Gastroesophageal sphincter (tissue), 4 donors: ENCODE measurements at regions not wholly inside any gene's neighbourhood (a gene's known extent, or its start where the extent isn't known, plus 50 kb on each side); places are given as distances from the start of the nearest gene placed in this dataset.
"Not testable (repeated sequence)": the region's sequence is repeated elsewhere in the genome, so short reads cannot be mapped to it uniquely, and the experiment has no call there.

ENCODE experiments used
- ATAC-seq: fragments of 150-250 bp; one replicate; pipeline ENCODE4 v1.9.1; 2016; ENCODE audit warnings: mild to moderate bottlenecking, moderate library complexity
- H3K27ac ChIP-seq, 4 donors: fragments of 200-600 bp; sonication (generic) in 3 of 4; 1 replicate in 3 of 4; 2 replicates in 1 of 4; pipeline ENCODE4 v1.5.1; 2016 to 2019
- H3K27me3 ChIP-seq: fragments of 200-600 bp; sonication (generic); one replicate; pipeline ENCODE4 v1.5.1; 2019
- H3K36me3 ChIP-seq, 2 donors: fragments of 200-600 bp; sonication (generic); one replicate each; pipeline ENCODE4 v1.5.1; 2019; ENCODE audit warnings: control low read depth in 1 of 2
- H3K4me1 ChIP-seq, 3 donors: fragments of 200-600 bp; sonication (generic); 1 replicate in 2 of 3; 2 replicates in 1 of 3; pipeline ENCODE4 v1.5.1; 2016 to 2019; ENCODE audit warnings: control low read depth in 2 of 3
- H3K4me3 ChIP-seq, 2 donors: fragments of 200-600 bp; sonication (generic); one replicate each; pipeline ENCODE4 v1.5.1; 2019; ENCODE audit warnings: mild to moderate bottlenecking in 1 of 2, moderate library complexity in 1 of 2
- H3K9me3 ChIP-seq, 3 donors: fragments of 200-600 bp; sonication (generic); one replicate each; pipeline ENCODE4 v1.5.1; 2017 to 2019; ENCODE audit warnings: control low read depth in 2 of 3
- EP300 ChIP-seq: sonication (generic); formaldehyde crosslinking; IDR thresholded peaks from one replicate; pipeline ENCODE4 v1.6.1; 2017; ENCODE audit warnings: antibody characterized with exemption, mild to moderate bottlenecking
- POLR2A ChIP-seq, 2 donors: fragments of 450-650 bp; IDR thresholded peaks; one replicate each; pipeline ENCODE4 v1.6.1; 2017; ENCODE audit warnings: antibody characterized with exemption in 2 of 2, mild to moderate bottlenecking in 2 of 2, moderate library complexity in 1 of 2
- POLR2AphosphoS5 ChIP-seq: sonication (generic); formaldehyde crosslinking; IDR thresholded peaks from one replicate; pipeline ENCODE4 v1.6.1; 2017; ENCODE audit warnings: antibody characterized with exemption
- WGBS, 2 donors: methylation state at CpG; one replicate each; pipeline ENCODE4 v1.1.5; 2018; ENCODE audit warnings: low coverage in 1 of 2; 5-methylcytosine and 5-hydroxymethylcytosine counted together
- TF ChIP-seq, protein P1 (sequence below), 4 experiments: fragments of 200-600 bp in 2 of 4; fragments of 450-650 bp in 2 of 4; sonication (generic) in 1 of 4; IDR thresholded peaks; one replicate each; pipeline ENCODE4 v1.5.1; 2017 to 2019; ENCODE audit warnings: antibody characterized with exemption in 4 of 4, mild to moderate bottlenecking in 2 of 4, moderate library complexity in 2 of 4

DNA sequence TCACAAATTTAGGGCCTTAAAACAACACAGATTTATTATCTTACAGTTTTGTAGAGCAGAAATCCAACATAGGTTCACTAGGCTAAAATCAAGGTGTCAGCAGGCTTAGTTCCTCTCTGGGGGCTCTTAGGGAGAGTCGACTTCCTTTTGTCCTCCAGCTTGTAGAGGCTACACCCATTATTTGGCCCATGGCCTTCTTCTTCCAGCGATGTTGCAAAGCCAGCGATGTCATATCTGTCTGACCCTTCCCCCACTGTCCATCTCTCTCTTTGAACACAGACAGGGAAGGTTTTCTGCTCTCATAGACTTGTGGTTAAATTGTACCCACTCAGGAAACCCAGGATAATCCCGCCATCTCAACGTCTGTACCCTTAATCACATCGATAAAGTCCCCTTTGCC lies 60.3 kb upstream of the SHB start:
- Histone ChIP-seq H3K36me3 (no peaks in the 10 kb centered on the region), H3K4me3 (no peak overlapping the region), H3K4me1 (no peaks in the 10 kb centered on the region), H3K27me3 (peaks cover 4% of the 10 kb centered on the region), H3K9me3 (no peaks in the 10 kb centered on the region), H3K27ac (no peak overlapping the region)
- TF ChIP-seq POLR2AphosphoS5 (no peak), EP300 (no peak), POLR2A (IDR thresholded peaks at IDR 0.05) (no peak)
- TF ChIP-seq, protein P1, sequence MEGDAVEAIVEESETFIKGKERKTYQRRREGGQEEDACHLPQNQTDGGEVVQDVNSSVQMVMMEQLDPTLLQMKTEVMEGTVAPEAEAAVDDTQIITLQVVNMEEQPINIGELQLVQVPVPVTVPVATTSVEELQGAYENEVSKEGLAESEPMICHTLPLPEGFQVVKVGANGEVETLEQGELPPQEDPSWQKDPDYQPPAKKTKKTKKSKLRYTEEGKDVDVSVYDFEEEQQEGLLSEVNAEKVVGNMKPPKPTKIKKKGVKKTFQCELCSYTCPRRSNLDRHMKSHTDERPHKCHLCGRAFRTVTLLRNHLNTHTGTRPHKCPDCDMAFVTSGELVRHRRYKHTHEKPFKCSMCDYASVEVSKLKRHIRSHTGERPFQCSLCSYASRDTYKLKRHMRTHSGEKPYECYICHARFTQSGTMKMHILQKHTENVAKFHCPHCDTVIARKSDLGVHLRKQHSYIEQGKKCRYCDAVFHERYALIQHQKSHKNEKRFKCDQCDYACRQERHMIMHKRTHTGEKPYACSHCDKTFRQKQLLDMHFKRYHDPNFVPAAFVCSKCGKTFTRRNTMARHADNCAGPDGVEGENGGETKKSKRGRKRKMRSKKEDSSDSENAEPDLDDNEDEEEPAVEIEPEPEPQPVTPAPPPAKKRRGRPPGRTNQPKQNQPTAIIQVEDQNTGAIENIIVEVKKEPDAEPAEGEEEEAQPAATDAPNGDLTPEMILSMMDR (IDR thresholded peaks at IDR 0.05): no peak
- ATAC-seq: no peak
- 84 to 100% methylated on average over 3 to 6 of the region's 6 CpGs for WGBS, 2 donors

DNA sequence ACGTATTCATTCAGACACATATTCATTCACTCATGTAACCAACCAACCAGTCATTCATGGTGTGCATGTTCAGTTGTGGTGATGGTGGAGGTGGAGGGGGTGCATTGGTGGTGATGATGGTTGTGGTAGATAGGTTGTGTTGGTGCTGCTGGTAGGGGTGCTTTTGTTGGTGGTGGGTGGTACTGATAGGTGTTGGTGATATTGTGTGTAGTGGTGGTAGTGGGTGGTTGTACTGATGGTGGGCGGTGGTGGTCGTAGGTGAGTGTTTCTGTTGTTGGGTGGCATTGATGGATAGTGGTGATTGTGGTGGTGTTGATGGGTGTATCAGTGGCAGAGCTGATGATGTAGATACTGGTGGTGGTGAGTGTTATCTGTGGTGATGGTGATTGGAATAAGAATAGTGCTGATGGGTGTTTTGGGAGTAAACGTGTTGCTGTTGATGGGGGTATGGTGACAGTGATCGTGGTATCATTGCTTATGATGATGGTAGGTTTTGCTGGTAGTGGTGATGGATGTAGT lies 59.8 kb upstream of the SHB start:
- TF ChIP-seq, protein P1 (IDR thresholded peaks at IDR 0.05): no peak
- TF ChIP-seq EP300 (no peak), POLR2AphosphoS5 (no peak), POLR2A (IDR thresholded peaks at IDR 0.05) (no peak)
- H3K27me3 ChIP-seq: peaks cover 4% of the 10 kb centered on the region
- no peak overlapping the region for H3K27ac ChIP-seq
- no peaks in the 10 kb centered on the region for H3K36me3 ChIP-seq
- H3K9me3 ChIP-seq: no peaks in the 10 kb centered on the region
- H3K4me3 ChIP-seq: no peak overlapping the region
- no peak for ATAC-seq
- H3K4me1 ChIP-seq: no peaks in the 10 kb centered on the region
- 92 to 93% methylated on average over 2 to 5 of the region's 5 CpGs for WGBS, 2 donors

DNA sequence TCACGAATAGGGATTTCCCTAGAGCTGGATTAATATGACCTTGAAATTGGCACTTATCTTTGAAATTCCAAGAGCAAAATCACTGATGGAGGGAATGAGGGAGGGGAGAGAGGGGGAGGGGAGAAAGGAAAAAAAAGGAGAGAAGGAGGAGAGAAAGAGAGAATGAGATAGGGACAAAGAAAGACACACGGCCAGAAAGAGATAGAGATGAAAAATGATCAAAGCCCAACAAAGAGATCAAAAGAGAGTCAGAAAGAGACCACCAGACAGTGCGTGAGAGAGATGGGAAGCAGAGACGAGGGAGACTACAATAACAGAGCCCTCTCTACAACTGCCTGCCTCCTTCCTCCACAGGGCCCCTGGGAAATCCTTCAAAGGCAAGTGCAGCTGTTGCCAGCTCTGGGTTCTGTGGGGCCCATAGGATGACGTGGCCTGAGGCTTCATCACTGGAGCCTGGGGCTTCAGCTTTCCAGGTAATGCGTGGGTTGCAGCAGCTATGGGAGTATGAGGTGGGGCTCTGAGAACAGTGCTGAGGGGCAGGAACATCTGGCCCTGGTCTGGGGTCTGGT lies 58.3 kb upstream of the SHB start:
- Histone ChIP-seq H3K4me3 (no peak overlapping the region), H3K9me3 (no peaks in the 10 kb centered on the region), H3K4me1 (no peaks in the 10 kb centered on the region), H3K36me3 (no peaks in the 10 kb centered on the region), H3K27me3 (peaks cover 4% of the 10 kb centered on the region), H3K27ac (no peak overlapping the region)
- no peak for ATAC-seq
- TF ChIP-seq POLR2A (IDR thresholded peaks at IDR 0.05): no peak
- TF ChIP-seq POLR2AphosphoS5: no peak
- TF ChIP-seq, protein P1 (IDR thresholded peaks at IDR 0.05): no peak
- no peak for TF ChIP-seq EP300
- WGBS, 2 donors: 68 to 87% methylated on average over 3 of the region's 6 CpGs

DNA sequence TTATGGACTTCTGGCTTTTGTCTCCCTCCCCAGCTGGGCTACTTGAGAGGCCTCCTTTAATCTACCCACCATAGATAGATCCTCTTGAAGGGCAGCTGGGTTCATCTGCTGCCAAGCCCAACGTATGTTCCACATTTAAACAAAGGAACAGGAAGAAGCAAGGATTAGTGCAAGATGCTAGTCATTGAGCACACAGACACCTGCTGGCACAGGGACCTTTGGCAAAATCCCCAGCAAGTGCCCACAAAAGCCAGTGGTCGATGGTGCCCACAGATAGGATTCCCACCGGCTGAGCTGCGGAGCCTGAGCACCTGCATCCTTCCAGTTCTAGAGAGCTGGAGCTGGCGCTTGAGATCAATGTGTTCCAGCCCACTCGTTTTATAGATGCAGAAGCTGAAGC lies 57.7 kb upstream of the SHB start:
- TF ChIP-seq, protein P1 (IDR thresholded peaks at IDR 0.05): no peak
- TF ChIP-seq POLR2AphosphoS5: no peak
- TF ChIP-seq EP300: no peak
- no peak for TF ChIP-seq POLR2A (IDR thresholded peaks at IDR 0.05)
- H3K36me3 ChIP-seq: no peaks in the 10 kb centered on the region
- H3K27me3 ChIP-seq: peaks cover 4% of the 10 kb centered on the region
- H3K9me3 ChIP-seq: no peaks in the 10 kb centered on the region
- ATAC-seq: no peak
- H3K27ac ChIP-seq: no peak overlapping the region
- WGBS, 2 donors: 20 to 93% methylated on average over 1 to 3 of the region's 6 CpGs
- no peak overlapping the region for H3K4me3 ChIP-seq
- no peaks in the 10 kb centered on the region for H3K4me1 ChIP-seq

DNA sequence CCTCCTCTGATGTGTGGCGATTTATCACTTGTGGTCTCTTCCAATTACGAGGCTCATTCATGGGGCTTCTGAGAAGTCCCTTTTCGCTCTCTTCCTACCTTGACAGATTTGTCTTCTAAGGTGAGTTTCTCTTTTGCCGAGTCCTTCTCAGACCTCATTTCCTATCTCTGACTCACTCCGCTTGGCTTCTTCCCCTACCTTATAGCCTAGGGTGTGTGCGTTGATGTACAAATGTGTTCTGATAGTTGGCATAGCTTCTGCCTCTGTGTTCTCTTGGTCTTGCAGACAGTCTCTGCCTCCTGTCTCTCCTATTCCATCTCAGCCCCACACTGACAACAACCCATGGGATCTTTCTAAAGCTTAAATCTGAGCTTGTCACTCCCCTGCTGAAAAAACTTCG lies 56.9 kb upstream of the SHB start:
- TF ChIP-seq POLR2A (IDR thresholded peaks at IDR 0.05) (no peak), POLR2AphosphoS5 (no peak), EP300 (no peak)
- TF ChIP-seq, protein P1 (IDR thresholded peaks at IDR 0.05): no peak
- WGBS, 2 donors: 81 to 82% methylated on average over 4 to 7 of the region's 7 CpGs

DNA sequence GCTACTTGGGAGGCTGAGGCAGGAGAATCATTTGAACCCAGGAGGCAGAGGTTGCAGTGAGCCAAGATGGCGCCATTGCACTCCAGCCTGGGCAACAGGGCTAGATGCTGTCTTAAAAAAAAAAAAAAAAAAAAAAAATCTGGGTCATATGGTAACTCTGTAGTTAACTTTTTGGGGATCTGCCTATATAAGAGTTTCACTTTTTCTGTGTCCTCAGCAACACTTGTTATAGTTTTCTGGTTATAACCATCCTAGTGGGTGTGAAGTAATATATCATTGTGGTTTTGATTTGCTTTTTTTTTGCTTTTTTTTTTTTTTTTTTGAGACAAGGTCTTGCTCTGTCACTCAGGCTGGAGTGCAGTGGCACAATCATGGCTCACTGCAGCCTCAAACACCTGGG lies 54.3 kb upstream of the SHB start:
- not testable (repeated sequence) for H3K4me3 ChIP-seq, H3K9me3 ChIP-seq, H3K27me3 ChIP-seq, H3K36me3 ChIP-seq, H3K27ac ChIP-seq, H3K4me1 ChIP-seq, ATAC-seq
- WGBS, 2 donors: 86 to 88% methylated on average over 1 of the region's 1 CpG

More for the DNA sequence above, 56.9 kb upstream of the SHB start:
- no peak overlapping the region for H3K27ac ChIP-seq
- H3K27me3 ChIP-seq: peaks cover 4% of the 10 kb centered on the region
- no peak overlapping the region for H3K4me3 ChIP-seq
- ATAC-seq: no peak
- no peaks in the 10 kb centered on the region for H3K9me3 ChIP-seq
- no peaks in the 10 kb centered on the region for H3K4me1 ChIP-seq
- no peaks in the 10 kb centered on the region for H3K36me3 ChIP-seq
